ENCODE measurements at regions not wholly inside any gene's neighbourhood (a gene's known extent, or its start where the extent isn't known, plus 50 kb on each side); places are given as distances from the start of the nearest gene placed in this dataset.

DNA sequence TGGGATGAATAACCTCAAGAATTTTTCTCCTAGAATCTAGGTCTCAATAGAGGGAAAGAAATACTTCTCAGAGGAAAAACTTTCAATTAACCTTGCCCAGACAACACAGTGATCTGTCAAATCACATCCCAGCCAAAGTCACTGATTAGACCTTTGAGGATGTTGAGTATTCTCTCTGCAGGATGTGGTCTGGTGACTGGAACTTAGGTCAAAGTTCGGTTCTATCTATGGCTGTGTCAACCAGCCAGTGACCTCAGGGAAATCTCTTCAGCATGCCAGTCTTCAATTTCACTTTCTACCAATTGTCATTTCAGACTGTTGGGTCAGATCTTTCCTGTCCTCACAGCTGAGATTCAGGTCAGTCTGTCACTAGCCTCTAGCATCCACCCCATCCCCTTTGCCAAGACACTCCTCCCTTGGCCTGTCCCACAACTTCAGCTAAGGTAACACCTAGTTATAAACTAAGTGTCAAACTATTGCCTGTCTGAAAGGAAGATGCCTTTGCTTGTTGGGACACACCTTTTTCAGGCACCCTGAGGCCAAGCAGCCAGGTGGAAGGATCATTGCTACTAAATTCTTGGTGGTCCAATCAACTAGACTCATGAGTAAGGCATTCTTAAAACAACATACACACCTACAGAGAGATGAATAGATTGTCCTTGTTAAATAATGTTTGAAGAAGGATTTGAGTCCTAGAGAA is 156.3 kb upstream of the FST start:
- no peaks in the 10 kb centered on the region for H3K9me3 ChIP-seq
- no peak overlapping the region for H3K27ac ChIP-seq
- H3K4me1 ChIP-seq (ENCODE audit: insufficient read depth): no peaks in the 10 kb centered on the region
- no peaks in the 10 kb centered on the region for H3K36me3 ChIP-seq
- no peak overlapping the region for H3K4me3 ChIP-seq
- TF ChIP-seq POLR2A (IDR thresholded peaks at IDR 0.05) (no peak), EP300 (IDR thresholded peaks at IDR 0.05) (no peak)
- TF ChIP-seq, protein P1, sequence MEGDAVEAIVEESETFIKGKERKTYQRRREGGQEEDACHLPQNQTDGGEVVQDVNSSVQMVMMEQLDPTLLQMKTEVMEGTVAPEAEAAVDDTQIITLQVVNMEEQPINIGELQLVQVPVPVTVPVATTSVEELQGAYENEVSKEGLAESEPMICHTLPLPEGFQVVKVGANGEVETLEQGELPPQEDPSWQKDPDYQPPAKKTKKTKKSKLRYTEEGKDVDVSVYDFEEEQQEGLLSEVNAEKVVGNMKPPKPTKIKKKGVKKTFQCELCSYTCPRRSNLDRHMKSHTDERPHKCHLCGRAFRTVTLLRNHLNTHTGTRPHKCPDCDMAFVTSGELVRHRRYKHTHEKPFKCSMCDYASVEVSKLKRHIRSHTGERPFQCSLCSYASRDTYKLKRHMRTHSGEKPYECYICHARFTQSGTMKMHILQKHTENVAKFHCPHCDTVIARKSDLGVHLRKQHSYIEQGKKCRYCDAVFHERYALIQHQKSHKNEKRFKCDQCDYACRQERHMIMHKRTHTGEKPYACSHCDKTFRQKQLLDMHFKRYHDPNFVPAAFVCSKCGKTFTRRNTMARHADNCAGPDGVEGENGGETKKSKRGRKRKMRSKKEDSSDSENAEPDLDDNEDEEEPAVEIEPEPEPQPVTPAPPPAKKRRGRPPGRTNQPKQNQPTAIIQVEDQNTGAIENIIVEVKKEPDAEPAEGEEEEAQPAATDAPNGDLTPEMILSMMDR (IDR thresholded peaks at IDR 0.05): no peak
- 84 to 95% (median 91%) methylated on average over 1 of the region's 1 CpG for WGBS, 3 donors
- intact Hi-C loops (cut with DNase I): no loop called here
- no peaks in the 10 kb centered on the region for H3K27me3 ChIP-seq
- DNase-seq: no peak

DNA sequence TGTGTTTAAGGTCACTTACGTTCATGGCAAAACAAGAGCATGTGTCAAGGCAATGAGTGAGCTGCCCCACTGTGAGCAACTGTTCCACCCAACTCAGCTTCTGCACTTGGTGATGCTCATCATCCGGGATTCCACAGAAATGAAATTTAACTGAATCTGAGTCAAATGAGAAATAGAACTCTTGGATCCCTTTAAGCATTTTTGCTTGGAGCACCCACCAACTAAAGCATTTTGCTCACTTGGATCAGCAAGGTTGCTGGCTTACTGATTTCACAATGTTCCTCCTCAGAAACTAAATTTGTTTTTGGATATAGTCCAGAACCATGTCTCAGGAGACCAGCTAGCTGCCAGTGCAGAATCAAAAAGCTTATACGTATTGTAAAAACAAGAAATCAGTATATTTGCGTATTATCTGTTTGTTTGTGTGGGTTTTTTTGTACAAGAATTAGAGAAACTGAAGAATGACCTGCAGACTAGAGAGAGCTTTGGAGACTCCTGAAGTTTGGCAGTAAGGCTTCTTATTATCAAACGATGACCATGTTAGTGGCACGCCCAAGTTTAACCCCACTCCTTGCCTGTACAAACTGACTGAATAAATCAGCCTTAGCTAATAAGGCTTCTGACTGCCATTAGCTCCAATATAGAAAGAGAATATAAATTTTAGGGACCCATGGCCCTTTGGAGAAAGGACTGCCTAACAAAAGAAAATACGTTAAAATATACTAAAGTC is 153.8 kb upstream of the FST start:
- peak in 1 of 5 donors; percentile 20 for DNase-seq
- no peaks in the 10 kb centered on the region for H3K4me1 ChIP-seq (ENCODE audit: insufficient read depth)
- intact Hi-C loops (cut with DNase I): no loop called here
- H3K36me3 ChIP-seq: no peaks in the 10 kb centered on the region
- H3K27me3 ChIP-seq: no peaks in the 10 kb centered on the region
- no peak overlapping the region for H3K4me3 ChIP-seq
- H3K9me3 ChIP-seq: no peaks in the 10 kb centered on the region
- 43 to 53% (median 52%) methylated on average over 7 of the region's 7 CpGs for WGBS, 3 donors
- no peak for TF ChIP-seq EP300 (IDR thresholded peaks at IDR 0.05)
- no peak for TF ChIP-seq POLR2A (IDR thresholded peaks at IDR 0.05)
- TF ChIP-seq, protein P1 (IDR thresholded peaks at IDR 0.05): no peak
- no peak overlapping the region for H3K27ac ChIP-seq

DNA sequence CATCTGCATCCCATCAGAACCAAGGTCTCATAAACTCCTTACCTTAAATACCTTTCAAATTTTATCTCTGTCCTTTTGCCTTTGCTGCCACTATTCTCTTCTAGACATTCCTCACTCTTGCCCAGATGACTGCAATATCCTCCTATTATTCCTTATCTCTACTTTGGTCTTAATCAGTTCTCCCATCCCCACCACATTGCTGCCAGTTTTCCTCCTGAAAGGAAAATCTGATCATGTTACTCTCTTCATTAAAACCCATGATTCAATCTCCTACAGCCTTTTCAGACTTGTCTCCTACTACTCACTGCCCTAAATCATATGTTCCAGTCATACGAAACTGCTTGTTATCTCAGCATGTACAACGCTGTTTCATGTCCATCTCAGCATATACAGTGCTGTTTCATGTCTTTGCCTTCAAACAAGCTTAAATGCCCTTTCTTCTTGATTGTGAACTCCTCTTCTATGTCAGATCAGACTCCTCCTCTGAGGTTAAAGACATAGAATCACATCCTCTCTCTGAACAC is 152.6 kb upstream of the FST start:
- intact Hi-C loops (cut with DNase I): no loop called here
- no peaks in the 10 kb centered on the region for H3K9me3 ChIP-seq
- DNase-seq: no peak
- H3K27ac ChIP-seq: no peak overlapping the region
- H3K27me3 ChIP-seq: no peaks in the 10 kb centered on the region
- 52 to 59% (median 55%) methylated on average over 2 of the region's 2 CpGs for WGBS, 3 donors
- H3K36me3 ChIP-seq: no peaks in the 10 kb centered on the region
- no peaks in the 10 kb centered on the region for H3K4me1 ChIP-seq (ENCODE audit: insufficient read depth)
- H3K4me3 ChIP-seq: no peak overlapping the region
- TF ChIP-seq POLR2A (IDR thresholded peaks at IDR 0.05) (no peak), EP300 (IDR thresholded peaks at IDR 0.05) (no peak)
- TF ChIP-seq, protein P1 (IDR thresholded peaks at IDR 0.05): no peak

DNA sequence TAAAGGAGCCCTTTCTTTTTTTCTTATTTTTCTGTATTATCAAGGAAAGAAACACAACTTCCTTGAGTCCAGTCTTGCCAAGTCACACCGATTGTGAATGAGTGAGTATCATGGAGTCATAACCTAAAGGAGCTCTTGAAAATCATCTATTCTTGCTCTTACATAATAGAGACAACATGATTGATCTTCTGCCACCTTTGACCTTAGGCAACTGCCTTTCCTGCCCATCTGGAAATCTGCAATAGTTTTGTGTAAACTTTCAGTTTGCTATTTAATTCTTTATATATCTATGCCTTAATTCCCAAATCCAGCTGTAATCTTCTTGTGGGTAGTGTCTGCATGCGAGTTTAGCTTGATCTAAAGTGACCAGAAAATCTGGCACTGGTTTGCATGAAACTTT is 149.9 kb upstream of the FST start:
- no peaks in the 10 kb centered on the region for H3K36me3 ChIP-seq
- no peak for DNase-seq
- WGBS, 3 donors: 65 to 79% (median 71%) methylated on average over 2 of the region's 2 CpGs
- TF ChIP-seq POLR2A (IDR thresholded peaks at IDR 0.05) (no peak), EP300 (IDR thresholded peaks at IDR 0.05) (no peak)
- TF ChIP-seq, protein P1 (IDR thresholded peaks at IDR 0.05): no peak
- no peak overlapping the region for H3K4me3 ChIP-seq
- intact Hi-C loops (cut with DNase I): no loop called here
- H3K4me1 ChIP-seq (ENCODE audit: insufficient read depth): no peaks in the 10 kb centered on the region
- H3K27ac ChIP-seq: no peak overlapping the region
- no peaks in the 10 kb centered on the region for H3K27me3 ChIP-seq
- H3K9me3 ChIP-seq: no peaks in the 10 kb centered on the region
